Activated CD8-positive, alpha-beta T cell treated with anti-CD3 and anti-CD28 coated beads, Interleukin-2, amount 10 ng/mL, durations not matched to agents 7 days and 5 days (primary cell): ENCODE measurements at regions not wholly inside any gene's neighbourhood (a gene's known extent, or its start where the extent isn't known, plus 50 kb on each side); places are given as distances from the start of the nearest gene placed in this dataset.

Experiments used
- ATAC-seq: fragments of 150-1000 bp; cut with Tn5 transposase; one replicate; pipeline ENCODE4 v1.10.0; 2021; ENCODE audit warnings: moderate library complexity
- CTCF ChIA-PET: fragments of 350-600 bp; sonication (Branson Sonifier 250); formaldehyde crosslinking; loops from one replicate; lab custom pipeline; 2021; ENCODE audit warnings: antibody characterized with exemption; lab: Charles Lee
- POLR2A ChIA-PET: fragments of 350-600 bp; sonication (Branson Sonifier 250); formaldehyde crosslinking; loops from one replicate; lab custom pipeline; 2021; ENCODE audit warnings: antibody characterized with exemption; lab: Charles Lee
- DNase-seq: peaks from one replicate; pipeline ENCODE4 v3.0.0-alpha.2; 2020
- H3K27ac Mint-ChIP-seq: one replicate; pipeline ENCODE4 v1.8.0; 2021; ENCODE audit warnings: mild to moderate bottlenecking, mixed read lengths
- H3K27me3 Mint-ChIP-seq: one replicate; pipeline ENCODE4 v1.8.0; 2021; ENCODE audit warnings: low read depth, mixed read lengths
- H3K36me3 Mint-ChIP-seq: one replicate; pipeline ENCODE4 v1.8.0; 2021; ENCODE audit warnings: low read depth, mixed read lengths
- H3K4me1 Mint-ChIP-seq: one replicate; pipeline ENCODE4 v1.8.0; 2021; ENCODE audit warnings: low read depth, mixed read lengths
- H3K4me3 Mint-ChIP-seq: one replicate; pipeline ENCODE4 v1.8.0; 2021; ENCODE audit warnings: mild to moderate bottlenecking, mixed read lengths
- H3K9me3 Mint-ChIP-seq: one replicate; pipeline ENCODE4 v1.8.0; 2022; ENCODE audit warnings: mixed read lengths; ENCODE audit not compliant: insufficient read depth

- Mint-ChIP-seq H3K4me1 (no peaks in the 10 kb centered on the region), H3K27ac (no peak overlapping the region), H3K27me3 (no peaks in the 10 kb centered on the region), H3K9me3 (no peaks in the 10 kb centered on the region), H3K36me3 (no peaks in the 10 kb centered on the region), H3K4me3 (no peak overlapping the region)
- ChIA-PET CTCF (no interaction called here), POLR2A (no interaction called here)
- DNase-seq (no peak), ATAC-seq (no peak)
Measured at GRCh38 chr6:150732765-150733539, 132.6 kb upstream of the MTHFD1L start.

- POLR2A ChIA-PET: no interaction called here
Measured at GRCh38 chr6:150733726-150734125, 131.8 kb upstream of the MTHFD1L start.

GRCh38 chr6:150734235-150734634, 131.3 kb upstream of the MTHFD1L start:
- CTCF ChIA-PET: no interaction called here
- no peak overlapping the region for H3K27ac Mint-ChIP-seq
- POLR2A ChIA-PET: interaction anchor here (0.6 kb wide), 1 partner anchor 206 kb away, joined by 3 read pairs; no protein-coding TSS in a partner anchor

More at GRCh38 chr6:150733726-150734125, 131.8 kb upstream of the MTHFD1L start:
- ATAC-seq (no peak), DNase-seq (no peak)
- no peak overlapping the region for H3K4me3 Mint-ChIP-seq
- no peaks in the 10 kb centered on the region for H3K9me3 Mint-ChIP-seq
- H3K4me1 Mint-ChIP-seq: no peaks in the 10 kb centered on the region
- H3K27ac Mint-ChIP-seq: no peak overlapping the region
- no peaks in the 10 kb centered on the region for H3K36me3 Mint-ChIP-seq
- CTCF ChIA-PET: no interaction called here
- H3K27me3 Mint-ChIP-seq: no peaks in the 10 kb centered on the region

GRCh38 chr6:150735341-150735851, 130.1 kb upstream of the MTHFD1L start:
- no peaks in the 10 kb centered on the region for H3K27me3 Mint-ChIP-seq
- no peak for DNase-seq
- H3K27ac Mint-ChIP-seq: no peak overlapping the region
- ChIA-PET POLR2A (no interaction called here), CTCF (interaction anchor here (1.0 kb wide), 1 partner anchor 135 kb away, joined by 4 read pairs; no protein-coding TSS in a partner anchor)
- no peak overlapping the region for H3K4me3 Mint-ChIP-seq
- no peaks in the 10 kb centered on the region for H3K9me3 Mint-ChIP-seq
- H3K4me1 Mint-ChIP-seq: no peaks in the 10 kb centered on the region
- no peak for ATAC-seq
- H3K36me3 Mint-ChIP-seq: no peaks in the 10 kb centered on the region

More at GRCh38 chr6:150734235-150734634, 131.3 kb upstream of the MTHFD1L start:
- ATAC-seq (no peak), DNase-seq (no peak)
- Mint-ChIP-seq H3K4me3 (no peak overlapping the region), H3K27me3 (no peaks in the 10 kb centered on the region), H3K4me1 (no peaks in the 10 kb centered on the region), H3K36me3 (no peaks in the 10 kb centered on the region), H3K9me3 (no peaks in the 10 kb centered on the region)

DNA sequence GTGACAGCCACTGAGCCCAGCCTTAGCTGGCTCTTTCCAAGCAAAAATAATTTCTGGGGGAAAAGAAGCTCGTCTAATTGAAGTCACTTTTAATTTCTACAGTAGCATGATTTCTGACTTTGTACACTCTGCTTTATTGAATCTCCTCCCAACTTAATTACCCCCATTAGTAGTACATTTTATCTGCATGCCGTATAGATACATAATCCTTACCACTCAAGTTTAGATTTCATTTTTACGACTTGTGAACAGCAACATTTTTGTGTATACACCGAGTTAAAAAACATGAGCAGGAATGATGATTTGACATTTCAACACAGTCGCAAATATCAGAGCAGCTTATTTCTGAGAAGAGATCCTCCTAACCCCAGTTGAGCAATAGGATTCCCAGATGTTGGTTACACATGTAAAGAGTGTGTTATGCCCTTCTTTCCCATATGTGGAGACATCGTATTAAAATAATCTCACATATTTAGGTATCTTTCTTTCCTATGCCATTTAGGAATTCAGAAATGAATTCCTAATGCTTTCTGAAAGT, 127.3 kb upstream of the MTHFD1L start:
- no peak overlapping the region for H3K4me3 Mint-ChIP-seq
- no peak overlapping the region for H3K27ac Mint-ChIP-seq
- H3K36me3 Mint-ChIP-seq: no peaks in the 10 kb centered on the region
- DNase-seq: no peak
- ChIA-PET POLR2A (no interaction called here), CTCF (no interaction called here)
- H3K4me1 Mint-ChIP-seq: no peaks in the 10 kb centered on the region
- no peaks in the 10 kb centered on the region for H3K9me3 Mint-ChIP-seq
- ATAC-seq: no peak
- peaks cover 6% of the 10 kb centered on the region for H3K27me3 Mint-ChIP-seq

DNA sequence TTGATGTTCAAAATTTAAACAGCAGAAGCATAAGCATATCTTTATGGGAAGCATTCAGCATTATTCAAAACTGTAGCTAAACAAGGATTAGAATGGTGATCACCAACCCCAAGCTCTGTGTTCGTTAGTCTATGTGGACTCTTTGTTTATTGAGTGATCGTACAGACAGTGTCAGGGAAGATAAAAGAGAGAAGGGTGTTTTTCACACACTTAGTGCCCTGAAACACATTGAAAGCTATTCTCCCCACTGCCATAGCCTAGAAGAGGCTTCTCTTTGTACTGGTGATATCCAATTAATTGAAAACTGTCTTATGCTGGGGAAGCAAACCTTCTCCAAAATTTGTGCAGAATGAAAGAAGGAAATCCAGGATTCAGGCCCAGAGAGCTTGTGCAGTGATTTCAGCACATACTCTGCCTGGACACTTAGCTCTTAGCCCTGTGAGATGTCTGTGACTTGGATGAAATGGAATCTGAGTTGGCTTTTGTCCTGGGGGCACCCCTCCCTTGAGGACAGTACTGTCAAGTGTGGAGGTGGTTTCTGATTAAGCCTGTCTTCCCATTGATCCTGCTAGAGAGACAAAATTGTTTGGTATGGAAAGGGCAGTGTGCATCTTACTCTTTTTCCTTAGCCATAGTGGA, 125.7 kb upstream of the MTHFD1L start:
- no peaks in the 10 kb centered on the region for H3K4me1 Mint-ChIP-seq
- CTCF ChIA-PET: no interaction called here
- H3K27me3 Mint-ChIP-seq: peaks cover 6% of the 10 kb centered on the region
- H3K36me3 Mint-ChIP-seq: no peaks in the 10 kb centered on the region
- ATAC-seq (no peak), DNase-seq (no peak)
- H3K4me3 Mint-ChIP-seq: no peak overlapping the region
- H3K27ac Mint-ChIP-seq: no peak overlapping the region
- no peaks in the 10 kb centered on the region for H3K9me3 Mint-ChIP-seq
- POLR2A ChIA-PET: no interaction called here

GRCh38 chr6:150740453-150740852, 125.0 kb upstream of the MTHFD1L start:
- Mint-ChIP-seq H3K4me1 (no peaks in the 10 kb centered on the region), H3K27ac (no peak overlapping the region), H3K4me3 (no peak overlapping the region), H3K36me3 (no peaks in the 10 kb centered on the region), H3K27me3 (peaks cover 6% of the 10 kb centered on the region), H3K9me3 (no peaks in the 10 kb centered on the region)
- POLR2A ChIA-PET: no interaction called here
- ATAC-seq: no peak
- CTCF ChIA-PET: no interaction called here
- DNase-seq: no peak

DNA sequence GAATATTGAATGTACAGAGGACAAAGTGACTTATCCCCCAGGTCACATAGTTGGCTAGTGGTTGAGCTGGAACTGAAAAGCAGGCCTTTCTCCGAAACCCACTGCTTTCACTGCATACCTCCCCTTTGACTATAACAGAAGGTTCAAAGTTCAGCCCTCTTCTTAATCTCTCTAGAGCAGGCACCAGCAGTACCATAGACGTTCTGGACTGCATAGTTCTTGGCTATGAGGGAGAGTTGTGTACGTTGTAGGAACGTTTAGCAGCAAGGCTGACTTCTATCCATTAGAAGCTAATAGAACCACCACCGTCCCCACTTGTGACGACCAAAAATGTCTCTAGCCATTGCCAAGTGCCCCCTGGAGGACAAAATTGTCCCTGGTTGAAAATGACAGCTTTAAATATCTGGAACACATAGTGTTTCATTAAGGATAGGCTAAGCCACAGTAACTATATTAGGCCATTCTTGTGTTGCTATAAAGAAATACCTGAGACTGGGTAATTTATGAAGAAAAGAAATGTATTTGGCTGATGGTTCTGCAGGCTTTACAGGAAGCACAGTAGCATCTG, 123.8 kb upstream of the MTHFD1L start:
- ChIA-PET CTCF (interaction anchor here (0.9 to 1.0 kb wide), 3 partner anchors 56 to 323 kb away, joined by 3 to 4 read pairs (median 4); no protein-coding TSS in a partner anchor), POLR2A (no interaction called here)
- DNase-seq: no peak
- Mint-ChIP-seq H3K27ac (no peak overlapping the region), H3K4me1 (no peaks in the 10 kb centered on the region), H3K9me3 (no peaks in the 10 kb centered on the region), H3K27me3 (peaks cover 9% of the 10 kb centered on the region), H3K36me3 (no peaks in the 10 kb centered on the region), H3K4me3 (no peak overlapping the region)
- no peak for ATAC-seq

DNA sequence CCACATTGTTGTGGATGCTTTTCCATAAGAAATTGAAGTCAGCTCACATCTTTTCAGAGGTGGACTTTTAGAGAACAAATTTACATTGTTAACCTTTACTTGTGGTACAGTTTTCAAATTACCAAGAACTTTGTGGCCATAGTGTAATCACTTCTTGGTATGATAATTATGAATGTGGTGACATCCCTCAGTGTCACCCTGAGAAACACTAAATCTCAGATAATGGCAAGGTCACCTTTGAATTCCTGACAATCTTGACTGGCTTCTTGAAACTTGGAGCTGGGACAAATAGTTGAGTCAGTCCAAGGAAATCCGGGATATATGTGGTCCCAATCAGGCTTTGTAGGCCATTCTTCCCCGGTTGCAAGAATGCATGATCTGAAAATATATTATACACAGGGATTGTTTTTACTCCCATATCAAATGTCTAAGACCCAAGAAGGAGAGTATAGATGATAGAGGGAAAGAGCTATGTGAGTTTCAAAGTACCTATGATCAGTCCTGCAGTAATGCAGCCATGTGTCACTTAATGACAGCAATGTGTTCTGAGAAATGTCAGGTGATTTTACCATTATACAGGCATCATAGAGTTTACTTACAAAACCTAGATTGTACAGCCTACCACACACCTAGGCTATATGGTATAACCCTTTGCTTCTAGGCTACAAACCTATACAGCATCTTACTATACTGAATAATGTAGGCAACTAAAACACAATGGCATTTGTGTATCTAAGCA, 120.8 kb upstream of the MTHFD1L start:
- Mint-ChIP-seq H3K9me3 (no peaks in the 10 kb centered on the region), H3K4me3 (no peak overlapping the region), H3K4me1 (no peaks in the 10 kb centered on the region), H3K27ac (no peak overlapping the region), H3K36me3 (no peaks in the 10 kb centered on the region), H3K27me3 (peaks cover 9% of the 10 kb centered on the region)
- no peak for ATAC-seq
- ChIA-PET POLR2A (no interaction called here), CTCF (no interaction called here)
- DNase-seq: no peak

DNA sequence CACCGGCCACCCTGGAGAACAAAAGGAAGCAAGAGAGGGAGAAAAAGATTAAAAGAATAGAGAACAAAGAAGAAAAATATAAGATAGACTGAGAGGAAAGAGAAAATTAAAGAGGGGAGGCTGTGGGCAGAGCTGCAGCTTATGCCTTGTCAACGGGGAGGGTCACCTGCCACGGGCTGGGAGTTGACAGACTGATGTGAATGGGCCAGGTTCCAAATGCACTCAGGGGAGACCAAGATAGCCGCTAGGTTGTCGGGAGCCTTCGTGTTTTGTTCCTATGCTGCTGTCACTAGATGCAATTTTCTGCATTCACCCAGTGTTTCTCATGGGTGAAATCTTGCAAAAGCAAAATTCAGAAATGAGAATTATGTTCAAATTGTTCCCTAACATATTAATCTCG, 119.6 kb upstream of the MTHFD1L start:
- CTCF ChIA-PET: no interaction called here
- H3K27ac Mint-ChIP-seq: no peak overlapping the region

GRCh38 chr6:150747155-150747554, 118.3 kb upstream of the MTHFD1L start:
- Mint-ChIP-seq H3K27ac (no peak overlapping the region), H3K4me1 (no peaks in the 10 kb centered on the region), H3K4me3 (no peak overlapping the region), H3K9me3 (no peaks in the 10 kb centered on the region), H3K36me3 (no peaks in the 10 kb centered on the region), H3K27me3 (peaks cover 2% of the 10 kb centered on the region)
- CTCF ChIA-PET: no interaction called here
- ATAC-seq: no peak
- DNase-seq: no peak
- POLR2A ChIA-PET: no interaction called here

More for the DNA sequence above, 119.6 kb upstream of the MTHFD1L start:
- no peak overlapping the region for H3K4me3 Mint-ChIP-seq
- DNase-seq (no peak), ATAC-seq (no peak)
- H3K27me3 Mint-ChIP-seq: peaks cover 6% of the 10 kb centered on the region
- no peaks in the 10 kb centered on the region for H3K9me3 Mint-ChIP-seq
- H3K4me1 Mint-ChIP-seq: no peaks in the 10 kb centered on the region
- H3K36me3 Mint-ChIP-seq: no peaks in the 10 kb centered on the region
- POLR2A ChIA-PET: no interaction called here
